IMR-90 (cell line): ENCODE measurements at regions not wholly inside any gene's neighbourhood (a gene's known extent, or its start where the extent isn't known, plus 50 kb on each side); places are given as distances from the start of the nearest gene placed in this dataset.

Source experiments
- ATAC-seq: fragments of 200-7000 bp; cut with Tn5 transposase; 2 replicates; pipeline ENCODE4 v1.9.1; 2020; ENCODE audit warnings: low read depth, mild to moderate bottlenecking, moderate library complexity
- BruUV-seq: library from RNA; stranded (reverse); fragments of 400-500 nt; replicated peaks from 2 replicates; lab custom pipeline; 2021; lab: Mats Ljungman, UMichigan
- CTCF ChIA-PET: fragments of 300-600 bp; formaldehyde crosslinking; extraction: SDS; loops from one replicate; lab custom pipeline; 2021; ENCODE audit warnings: antibody characterized with exemption; lab: Yijun Ruan, JAX
- POLR2A ChIA-PET: fragments of 300-600 bp; sonication (Branson Sonifier 250); formaldehyde crosslinking; loops from one replicate; lab custom pipeline; 2022; ENCODE audit warnings: antibody characterized with exemption; ENCODE audit not compliant: unreplicated experiment; lab: Charles Lee
- DNase-seq: peaks from one replicate; pipeline ENCODE4 v3.0.0; 2013
- H2AFZ ChIP-seq: replicated peaks from 2 replicates; pipeline ENCODE3; 2013; ENCODE audit warnings: low read length, mild to moderate bottlenecking; ENCODE audit not compliant: poor library complexity
- H2AK5ac ChIP-seq: 2 replicates; pipeline ENCODE4 v1.6.1; 2013; ENCODE audit warnings: low read depth, low read length, inconsistent platforms
- H2AK9ac ChIP-seq: replicated peaks from 2 replicates; pipeline ENCODE3; 2013; ENCODE audit warnings: mild to moderate bottlenecking, low read depth, low read length, moderate library complexity; ENCODE audit not compliant: poor library complexity
- H2BK120ac ChIP-seq: 2 replicates; pipeline ENCODE4 v1.6.1; 2013; ENCODE audit warnings: low read depth, low read length, inconsistent platforms
- H2BK15ac ChIP-seq: 3 replicates; pipeline ENCODE4 v1.6.1; 2013; ENCODE audit warnings: low read depth, low read length, inconsistent platforms
- H2BK20ac ChIP-seq: 2 replicates; pipeline ENCODE4 v1.6.1; 2013; ENCODE audit warnings: low read depth, mild to moderate bottlenecking, inconsistent platforms, low read length, moderate library complexity
- H2BK5ac ChIP-seq: 2 replicates; pipeline ENCODE4 v1.6.1; 2013; ENCODE audit warnings: mild to moderate bottlenecking, low read depth, low read length, inconsistent platforms; ENCODE audit not compliant: poor library complexity, severe bottlenecking
- H3K14ac ChIP-seq: replicated peaks from 2 replicates; pipeline ENCODE4 v1.6.1; 2013; ENCODE audit warnings: low read depth, low read length, inconsistent platforms
- H3K18ac ChIP-seq: 2 replicates; pipeline ENCODE4 v1.6.1; 2013; ENCODE audit warnings: low read depth, low read length, control low read depth
- H3K23ac ChIP-seq: 2 replicates; pipeline ENCODE4 v1.6.1; 2013; ENCODE audit warnings: low read depth, low read length, inconsistent platforms
- H3K27ac ChIP-seq: 2 replicates; pipeline ENCODE4 v1.5.1; 2013; ENCODE audit warnings: mild to moderate bottlenecking, control low read depth, low read length; ENCODE audit not compliant: insufficient read depth
- H3K27me3 ChIP-seq: 2 replicates; pipeline ENCODE4 v1.6.1; 2013; ENCODE audit warnings: low read length; ENCODE audit not compliant: control insufficient read depth, insufficient read depth
- H3K36me3 ChIP-seq: 2 replicates; pipeline ENCODE4 v1.6.1; 2013; ENCODE audit warnings: low read length, mixed read lengths; ENCODE audit not compliant: control insufficient read depth, insufficient read depth
- H3K4ac ChIP-seq: 2 replicates; pipeline ENCODE4 v1.6.1; 2013; ENCODE audit warnings: low read depth, low read length, inconsistent platforms
- H3K4me1 ChIP-seq: 2 replicates; pipeline ENCODE4 v1.6.1; 2013; ENCODE audit warnings: low read length, mixed read lengths; ENCODE audit not compliant: control insufficient read depth, insufficient read depth
- H3K4me2 ChIP-seq: 2 replicates; pipeline ENCODE4 v1.6.1; 2013; ENCODE audit warnings: low read depth, mild to moderate bottlenecking, control low read depth, low read length, moderate library complexity
- H3K4me3 ChIP-seq: 2 replicates; pipeline ENCODE4 v1.5.1; 2013; ENCODE audit warnings: low read depth, mild to moderate bottlenecking, control low read depth, low read length, moderate library complexity; ENCODE audit not compliant: insufficient read depth
- H3K56ac ChIP-seq: 2 replicates; pipeline ENCODE4 v1.6.1; 2013; ENCODE audit warnings: low read length, inconsistent platforms; ENCODE audit not compliant: insufficient read depth; ENCODE audit errors: extremely low read depth
- H3K79me1 ChIP-seq, 2 experiments: 2 replicates each; pipeline ENCODE4 v1.6.1; 2013; ENCODE audit warnings: low read length in 2 of 2, inconsistent platforms in 1 of 2, low read depth in 1 of 2
- H3K9ac ChIP-seq: 2 replicates; pipeline ENCODE4 v1.6.1; 2013; ENCODE audit warnings: low read depth, low read length, control low read depth
- H3K9me1 ChIP-seq: 2 replicates; pipeline ENCODE4 v1.6.1; 2013; ENCODE audit warnings: low read length, inconsistent platforms; ENCODE audit not compliant: insufficient read depth
- H3K9me3 ChIP-seq: 2 replicates; pipeline ENCODE4 v1.6.1; 2013; ENCODE audit warnings: low read length; ENCODE audit not compliant: control insufficient read depth, insufficient read depth
- H4K20me1 ChIP-seq: 2 replicates; pipeline ENCODE4 v1.6.1; 2013; ENCODE audit warnings: low read length, inconsistent platforms; ENCODE audit not compliant: insufficient read depth
- H4K5ac ChIP-seq: 2 replicates; pipeline ENCODE4 v1.6.1; 2013; ENCODE audit warnings: mild to moderate bottlenecking, low read depth, low read length, control low read depth
- H4K8ac ChIP-seq, 2 experiments: 2 replicates each; pipeline ENCODE4 v1.6.1; 2013; ENCODE audit warnings: low read depth in 2 of 2, low read length in 2 of 2, control low read depth in 1 of 2, inconsistent platforms in 1 of 2
- H4K91ac ChIP-seq: 2 replicates; pipeline ENCODE4 v1.6.1; 2013; ENCODE audit warnings: low read depth, low read length, inconsistent platforms; ENCODE audit not compliant: insufficient read depth
- BHLHE40 ChIP-seq: fragments of 150-350 bp; IDR thresholded peaks from 2 replicates; pipeline ENCODE4 v1.6.1; 2016; ENCODE audit warnings: mild to moderate bottlenecking, low read depth, low read length
- CEBPB ChIP-seq: IDR thresholded peaks from 2 replicates; pipeline ENCODE4 v1.6.1; 2012; ENCODE audit warnings: low read depth, low read length, improper control_type of control experiment
- CHD1 ChIP-seq: IDR thresholded peaks from 2 replicates; pipeline ENCODE4 v1.6.1; 2012; ENCODE audit warnings: low read depth, low read length, improper control_type of control experiment
- MAZ ChIP-seq: IDR thresholded peaks from 2 replicates; pipeline ENCODE4 v1.6.1; 2012; ENCODE audit warnings: low read depth, mild to moderate bottlenecking, low read length, improper control_type of control experiment, moderate library complexity, borderline replicate concordance
- POLR2A ChIP-seq: IDR thresholded peaks from 2 replicates; pipeline ENCODE4 v1.6.1; 2012; ENCODE audit warnings: mild to moderate bottlenecking, low read depth, low read length
- RAD21 ChIP-seq: IDR thresholded peaks from 2 replicates; pipeline ENCODE4 v1.6.1; 2012; ENCODE audit warnings: low read length, improper control_type of control experiment
- RCOR1 ChIP-seq: IDR thresholded peaks from 2 replicates; pipeline ENCODE4 v1.6.1; 2012; ENCODE audit warnings: mild to moderate bottlenecking, low read length, improper control_type of control experiment; ENCODE audit not compliant: insufficient replicate concordance
- RFX5 ChIP-seq: IDR thresholded peaks from 2 replicates; pipeline ENCODE4 v1.8.0; 2012; ENCODE audit warnings: low read depth, mild to moderate bottlenecking, low read length, moderate library complexity
- SMC3 ChIP-seq: fragments of 150-350 bp; IDR thresholded peaks from 2 replicates; pipeline ENCODE4 v1.6.1; 2016; ENCODE audit warnings: low read depth, mild to moderate bottlenecking, antibody characterized with exemption, low read length, moderate library complexity
- WGBS, 2 experiments: methylation state at CpG; one replicate each; pipeline versions ENCODE4 v1.1.5 to v1.1.7; 2013; ENCODE audit warnings: missing lambda C conversion rate in 2 of 2; ENCODE audit not compliant: insufficient read length in 1 of 2; ENCODE audit errors: extremely low coverage in 2 of 2; 5-methylcytosine and 5-hydroxymethylcytosine counted together
- dilution Hi-C: fragments of 300-500 bp; cut with HindIII; formaldehyde crosslinking; loops from one replicate; pipeline ENCODE4 v1.14.3; 2018; ENCODE audit warnings: low sequenced_read_pairs; ENCODE audit not compliant: unreplicated experiment
- in situ Hi-C: fragments of 300-500 bp; cut with MboI; formaldehyde crosslinking; loops from 3 replicates; pipeline ENCODE4 v1.14.3; 2019; ENCODE audit warnings: low sequenced_read_pairs, inconsistent platforms, mixed read lengths
- intact Hi-C: fragments of 100-400 bp; cut with micrococcal nuclease; formaldehyde crosslinking; loops from 2 replicates; pipeline ENCODE4 v1.10.0; 2022
- TF ChIP-seq, protein P1 (sequence below): fragments of 150-350 bp; IDR thresholded peaks from 2 replicates; pipeline ENCODE4 v1.6.1; 2017; ENCODE audit warnings: mild to moderate bottlenecking, antibody characterized with exemption, low read length, low read depth
- TF ChIP-seq, protein P2 (sequence below): conservative IDR thresholded peaks from 2 replicates; pipeline ENCODE4 v1.5.1; 2012; ENCODE audit warnings: mild to moderate bottlenecking, low read depth, low read length, improper control_type of control experiment
- TF ChIP-seq, protein P3 (sequence below): fragments of 150-350 bp; IDR thresholded peaks from 2 replicates; pipeline ENCODE4 v1.6.1; 2016; ENCODE audit warnings: low read depth, mild to moderate bottlenecking, low read length, moderate library complexity, borderline replicate concordance

DNA sequence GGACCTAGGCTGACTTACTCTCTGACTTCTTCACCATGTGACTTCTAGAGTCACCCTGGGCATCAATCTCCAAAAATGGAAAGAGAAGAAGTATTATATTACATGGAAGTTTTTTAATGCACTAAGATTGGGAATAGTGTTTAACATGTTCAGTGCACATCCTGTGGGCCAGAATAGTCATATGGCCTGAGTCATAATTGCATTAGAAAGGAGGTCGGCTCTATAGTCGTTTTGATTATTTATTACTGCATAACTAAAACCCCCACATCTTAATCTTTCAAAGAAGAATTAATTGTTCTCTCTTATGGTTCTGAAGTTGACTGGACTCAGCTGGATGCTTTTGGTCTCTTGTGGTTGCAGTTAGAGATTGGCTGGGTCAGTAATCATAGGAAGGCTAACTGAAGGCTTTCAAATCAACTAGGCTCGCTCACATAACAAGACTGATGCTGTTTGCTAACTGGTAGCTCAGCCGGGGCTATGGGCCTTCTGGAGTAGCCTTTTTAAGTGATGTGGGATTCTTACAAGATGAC, 810.6 kb upstream of the ADGRL4 start:
- Histone ChIP-seq H3K23ac (no peak overlapping the region), H2BK20ac (no peak overlapping the region), H3K56ac (no peak overlapping the region), H4K91ac (no peak overlapping the region), H3K4me1 (no peaks in the 10 kb centered on the region), H4K5ac (no peak overlapping the region), H4K8ac (no peak overlapping the region), H2BK15ac (no peak overlapping the region), H3K4ac (no peak overlapping the region), H3K9me3 (no peaks in the 10 kb centered on the region), H3K18ac (no peak overlapping the region), H3K27ac (no peak overlapping the region), H2AFZ (no peak overlapping the region), H3K14ac (no peak overlapping the region), H2AK5ac (no peak overlapping the region), H3K4me2 (no peak overlapping the region), H2BK120ac (no peak overlapping the region), H3K9ac (no peak overlapping the region), H4K20me1 (no peaks in the 10 kb centered on the region), H3K36me3 (no peaks in the 10 kb centered on the region), H3K79me1 (no peaks in the 10 kb centered on the region), H3K9me1 (no peaks in the 10 kb centered on the region), H2BK5ac (no peak overlapping the region), H3K4me3 (no peak overlapping the region), H3K27me3 (no peaks in the 10 kb centered on the region), H2AK9ac (no peak overlapping the region)
- in situ Hi-C loops (no loop called here), dilution Hi-C loops (no loop called here), intact Hi-C loops (no loop called here)
- TF ChIP-seq RAD21: no peak
- TF ChIP-seq BHLHE40: no peak
- no peak for TF ChIP-seq CEBPB
- no peak for TF ChIP-seq MAZ
- TF ChIP-seq, protein P1, sequence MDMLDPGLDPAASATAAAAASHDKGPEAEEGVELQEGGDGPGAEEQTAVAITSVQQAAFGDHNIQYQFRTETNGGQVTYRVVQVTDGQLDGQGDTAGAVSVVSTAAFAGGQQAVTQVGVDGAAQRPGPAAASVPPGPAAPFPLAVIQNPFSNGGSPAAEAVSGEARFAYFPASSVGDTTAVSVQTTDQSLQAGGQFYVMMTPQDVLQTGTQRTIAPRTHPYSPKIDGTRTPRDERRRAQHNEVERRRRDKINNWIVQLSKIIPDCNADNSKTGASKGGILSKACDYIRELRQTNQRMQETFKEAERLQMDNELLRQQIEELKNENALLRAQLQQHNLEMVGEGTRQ: no peak
- TF ChIP-seq, protein P2, sequence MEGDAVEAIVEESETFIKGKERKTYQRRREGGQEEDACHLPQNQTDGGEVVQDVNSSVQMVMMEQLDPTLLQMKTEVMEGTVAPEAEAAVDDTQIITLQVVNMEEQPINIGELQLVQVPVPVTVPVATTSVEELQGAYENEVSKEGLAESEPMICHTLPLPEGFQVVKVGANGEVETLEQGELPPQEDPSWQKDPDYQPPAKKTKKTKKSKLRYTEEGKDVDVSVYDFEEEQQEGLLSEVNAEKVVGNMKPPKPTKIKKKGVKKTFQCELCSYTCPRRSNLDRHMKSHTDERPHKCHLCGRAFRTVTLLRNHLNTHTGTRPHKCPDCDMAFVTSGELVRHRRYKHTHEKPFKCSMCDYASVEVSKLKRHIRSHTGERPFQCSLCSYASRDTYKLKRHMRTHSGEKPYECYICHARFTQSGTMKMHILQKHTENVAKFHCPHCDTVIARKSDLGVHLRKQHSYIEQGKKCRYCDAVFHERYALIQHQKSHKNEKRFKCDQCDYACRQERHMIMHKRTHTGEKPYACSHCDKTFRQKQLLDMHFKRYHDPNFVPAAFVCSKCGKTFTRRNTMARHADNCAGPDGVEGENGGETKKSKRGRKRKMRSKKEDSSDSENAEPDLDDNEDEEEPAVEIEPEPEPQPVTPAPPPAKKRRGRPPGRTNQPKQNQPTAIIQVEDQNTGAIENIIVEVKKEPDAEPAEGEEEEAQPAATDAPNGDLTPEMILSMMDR: no peak
- no peak for TF ChIP-seq SMC3
- TF ChIP-seq POLR2A: no peak
- TF ChIP-seq RCOR1: no peak
- TF ChIP-seq CHD1: no peak
- TF ChIP-seq, protein P3, sequence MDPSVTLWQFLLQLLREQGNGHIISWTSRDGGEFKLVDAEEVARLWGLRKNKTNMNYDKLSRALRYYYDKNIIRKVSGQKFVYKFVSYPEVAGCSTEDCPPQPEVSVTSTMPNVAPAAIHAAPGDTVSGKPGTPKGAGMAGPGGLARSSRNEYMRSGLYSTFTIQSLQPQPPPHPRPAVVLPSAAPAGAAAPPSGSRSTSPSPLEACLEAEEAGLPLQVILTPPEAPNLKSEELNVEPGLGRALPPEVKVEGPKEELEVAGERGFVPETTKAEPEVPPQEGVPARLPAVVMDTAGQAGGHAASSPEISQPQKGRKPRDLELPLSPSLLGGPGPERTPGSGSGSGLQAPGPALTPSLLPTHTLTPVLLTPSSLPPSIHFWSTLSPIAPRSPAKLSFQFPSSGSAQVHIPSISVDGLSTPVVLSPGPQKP: no peak
- TF ChIP-seq RFX5: no peak
- WGBS, 2 experiments: no CpG with 5 or more reads among the region's 4 CpGs
- DNase-seq: peak; percentile 48
- ChIA-PET POLR2A (no interaction called here), CTCF (no interaction called here)
- ATAC-seq: no peak
- no TSS peak for BruUV-seq
